ENCODE measurements at regions not wholly inside any gene's neighbourhood (a gene's known extent, or its start where the extent isn't known, plus 50 kb on each side); places are given as distances from the start of the nearest gene placed in this dataset.
"Not testable (repeated sequence)": the region's sequence is repeated elsewhere in the genome, so short reads cannot be mapped to it uniquely, and the experiment has no call there.

DNA sequence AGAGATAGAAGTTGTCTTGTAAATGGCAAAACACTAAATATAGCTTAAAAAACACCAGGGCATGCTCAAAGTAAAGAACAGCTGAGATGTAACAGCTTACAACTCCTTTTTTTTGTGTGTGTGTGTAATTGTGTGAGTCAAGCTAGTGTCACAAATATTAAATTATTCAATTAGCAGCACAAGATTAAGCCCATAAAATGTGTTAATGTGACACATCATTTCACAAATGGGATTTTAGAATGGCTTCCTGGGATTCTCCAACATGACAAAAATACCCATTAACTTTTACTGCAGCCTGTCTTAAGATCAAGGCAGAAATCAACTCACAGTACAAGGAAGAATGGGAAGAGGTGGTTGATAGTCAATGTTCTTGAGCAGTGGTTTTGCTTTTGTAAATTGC is 251.4 kb downstream of the KIF20B start:
- no peak for DNase-seq

DNA sequence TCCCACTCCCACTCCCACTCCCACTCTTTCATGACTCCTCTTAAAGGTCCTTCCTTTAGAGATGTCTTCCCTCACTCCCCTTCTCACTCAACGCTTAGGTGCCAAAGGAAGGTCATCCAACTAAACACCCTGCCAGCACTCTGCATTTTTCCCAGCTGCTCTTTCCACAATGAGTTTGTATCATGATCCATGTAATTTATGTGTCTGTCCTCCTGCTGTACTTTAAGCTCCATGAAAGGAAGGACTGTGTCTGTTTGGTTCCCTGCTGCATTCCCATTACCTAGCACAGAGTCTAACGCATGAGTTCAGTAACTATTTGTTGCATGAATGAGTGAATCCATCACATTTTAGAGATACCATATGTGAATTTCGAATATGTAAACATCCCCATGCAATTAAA is 252.7 kb downstream of the KIF20B start:
- no peak for DNase-seq

DNA sequence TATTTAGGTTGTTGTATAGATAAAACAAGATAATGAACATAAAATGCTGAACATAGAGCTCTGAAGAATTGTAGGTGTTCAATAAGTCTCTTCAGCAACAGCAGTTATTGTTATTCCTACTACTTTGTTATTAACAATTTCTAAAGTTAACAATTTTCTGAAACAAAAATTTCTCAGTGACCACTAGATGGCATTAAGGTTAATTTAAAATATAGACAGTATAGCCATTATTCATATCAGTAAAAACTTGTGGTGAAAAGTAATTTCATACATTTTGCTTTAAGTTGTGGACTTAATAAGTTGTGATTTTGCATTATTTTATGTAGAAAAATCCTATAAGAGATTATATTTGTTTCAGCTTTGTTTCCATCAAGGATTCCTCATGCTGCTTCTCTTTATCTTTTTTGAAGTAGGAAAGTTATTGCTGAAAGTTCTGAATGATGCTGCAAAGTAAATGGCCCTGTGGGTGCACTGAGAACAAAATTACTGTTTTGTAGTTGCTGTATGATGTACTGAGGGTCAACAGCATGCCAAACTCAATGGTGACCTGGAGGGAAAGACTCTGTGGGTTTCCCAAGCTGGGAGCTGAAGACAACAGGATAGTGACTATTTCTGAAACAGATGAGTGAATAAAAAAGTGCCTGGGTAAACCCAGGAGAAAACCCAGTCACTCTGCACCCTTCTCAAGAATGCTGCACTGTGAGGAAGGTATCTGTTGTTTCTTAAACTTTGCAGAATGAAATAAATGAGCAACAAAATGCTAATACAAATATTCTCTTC is 253.6 kb downstream of the KIF20B start:
- no peak for DNase-seq

DNA sequence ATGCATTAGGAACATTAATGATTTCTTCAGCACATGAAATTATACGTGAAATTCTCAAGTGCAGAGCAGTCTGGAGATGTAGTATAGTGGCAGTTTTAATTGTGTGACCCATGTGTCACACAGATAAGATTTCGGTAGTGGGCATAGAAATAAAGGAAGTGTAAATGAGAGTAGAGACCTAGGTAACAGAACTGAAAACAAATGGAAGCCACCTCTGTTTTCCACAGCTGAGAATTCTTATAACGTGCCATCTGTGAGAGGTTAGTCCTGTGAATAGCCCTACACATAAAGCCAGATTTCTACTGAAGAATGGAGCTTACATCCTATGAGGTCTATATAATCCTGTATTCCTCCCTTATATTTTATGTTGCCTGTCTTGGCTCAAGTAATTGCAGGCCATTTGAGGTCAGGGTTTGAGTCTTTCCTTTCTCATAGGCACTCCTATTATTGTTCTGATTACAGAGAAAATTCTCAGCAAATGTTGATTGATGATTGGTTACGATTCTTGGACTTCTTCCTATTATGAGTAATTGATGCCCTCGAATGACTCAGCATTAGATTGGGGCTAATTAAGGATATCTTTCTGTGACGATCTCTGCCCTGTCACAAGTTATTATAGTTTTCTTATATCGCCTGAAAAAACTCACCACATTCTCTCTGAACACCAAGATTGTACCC is 258.2 kb downstream of the KIF20B start:
- no peak for DNase-seq

DNA sequence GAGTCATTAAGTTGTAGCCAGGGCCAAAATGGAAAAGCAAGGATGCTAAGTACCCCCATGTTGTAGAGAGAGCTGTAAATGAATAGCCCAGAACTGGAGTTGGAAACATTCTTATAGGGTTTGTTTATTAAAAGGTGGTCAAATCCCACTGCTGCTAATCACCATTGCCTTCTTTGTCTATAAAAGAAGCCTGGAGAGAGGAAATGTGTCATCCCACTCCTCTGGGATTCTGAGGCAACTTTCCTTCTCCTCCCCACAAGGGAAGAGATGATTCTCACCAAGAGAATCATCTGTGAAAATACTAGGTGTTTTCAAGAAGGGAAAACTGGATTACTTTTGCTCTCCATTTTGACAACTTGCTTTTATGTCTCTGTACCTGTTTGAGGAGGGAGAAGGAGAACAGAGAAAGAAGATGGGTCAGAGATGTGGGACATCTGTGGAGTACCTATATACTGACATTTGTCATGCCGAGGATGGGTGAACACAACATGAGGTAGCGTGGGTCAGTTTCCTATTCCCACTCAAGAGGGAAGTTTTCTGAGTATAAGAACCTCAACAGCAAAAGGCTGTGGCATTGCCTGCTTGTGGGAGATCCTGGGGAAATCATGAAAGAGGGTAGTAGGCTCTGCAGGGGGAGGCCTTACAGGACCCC is 262.2 kb downstream of the KIF20B start:
- no peak for DNase-seq

DNA sequence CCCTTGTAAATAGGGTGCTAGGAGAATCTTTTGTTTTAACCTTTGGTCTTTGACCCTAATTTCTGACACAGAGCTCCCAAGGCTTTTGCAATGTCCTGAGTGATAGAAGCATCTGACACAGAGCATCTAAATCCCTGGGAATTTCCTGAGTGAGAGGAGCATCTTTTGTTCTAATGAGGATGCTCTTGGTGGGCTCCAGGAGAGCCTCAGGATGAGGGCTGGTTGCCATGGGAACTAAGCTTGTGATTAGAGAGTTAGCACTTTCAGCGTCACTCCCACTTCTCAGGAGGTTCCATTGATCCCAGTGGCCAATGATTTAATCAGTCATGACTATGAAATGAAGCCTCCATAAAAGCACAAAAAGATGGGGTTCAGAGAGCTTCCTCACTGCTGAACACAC is 264.8 kb downstream of the KIF20B start:
- DNase-seq = no peak

DNA sequence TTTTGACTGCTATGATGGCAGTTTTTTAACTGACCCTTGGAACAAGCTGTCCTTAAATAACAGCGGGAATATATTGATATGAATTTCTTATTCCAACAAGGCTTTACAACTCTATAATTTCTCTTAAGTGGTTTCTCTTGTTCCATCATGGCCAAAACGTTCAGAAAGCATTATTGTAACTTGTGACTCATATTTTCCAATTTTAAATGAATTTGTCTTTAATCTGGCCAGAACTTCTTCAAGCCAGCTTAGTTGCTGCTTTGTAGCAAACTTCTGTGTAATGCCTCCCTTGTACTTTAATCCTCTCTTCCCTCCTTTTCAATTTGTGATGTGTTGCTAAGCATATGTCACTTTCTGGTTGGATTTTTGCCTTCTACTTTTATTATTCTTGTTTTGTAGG is 271.9 kb downstream of the KIF20B start:
- no peak for DNase-seq

DNA sequence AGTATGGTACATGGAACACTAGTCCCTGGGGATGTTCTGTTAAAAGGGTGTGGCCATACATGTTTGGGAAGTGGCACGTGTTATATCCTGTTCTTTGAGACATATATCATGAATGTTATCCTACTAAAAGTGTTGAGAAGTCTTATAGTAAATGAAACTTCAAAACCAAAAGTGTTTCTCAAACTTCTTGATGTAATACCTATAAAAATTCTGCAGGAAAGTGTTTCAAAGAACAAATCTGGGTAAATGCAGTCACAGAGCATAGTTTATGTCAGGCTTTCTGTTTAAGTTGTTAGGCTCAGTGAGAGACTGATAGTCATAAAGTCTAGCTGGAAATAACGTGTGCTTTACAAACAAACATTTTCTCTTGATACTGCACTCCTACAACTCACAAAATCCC is 273.7 kb downstream of the KIF20B start:
- DNase-seq = no peak

DNA sequence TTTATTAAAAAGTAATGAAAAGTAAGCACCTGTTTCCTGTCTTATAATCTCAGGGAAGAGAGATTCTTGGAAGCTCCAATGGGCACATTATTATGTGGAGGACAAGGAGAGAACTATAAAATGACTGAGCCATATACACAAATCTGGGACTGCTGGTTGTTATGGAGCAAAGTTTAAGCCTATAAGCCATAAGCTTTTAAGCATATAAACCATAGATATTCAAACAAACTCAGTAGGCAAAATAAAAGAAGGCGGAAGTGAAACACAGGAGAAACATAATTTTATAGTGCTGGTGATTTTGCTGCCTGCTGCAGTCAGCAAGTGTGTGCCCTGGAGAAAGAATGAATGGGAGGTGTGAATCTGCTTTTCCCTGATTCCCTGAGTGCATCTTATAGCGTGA is 274.4 kb downstream of the KIF20B start:
- no peak for DNase-seq

DNA sequence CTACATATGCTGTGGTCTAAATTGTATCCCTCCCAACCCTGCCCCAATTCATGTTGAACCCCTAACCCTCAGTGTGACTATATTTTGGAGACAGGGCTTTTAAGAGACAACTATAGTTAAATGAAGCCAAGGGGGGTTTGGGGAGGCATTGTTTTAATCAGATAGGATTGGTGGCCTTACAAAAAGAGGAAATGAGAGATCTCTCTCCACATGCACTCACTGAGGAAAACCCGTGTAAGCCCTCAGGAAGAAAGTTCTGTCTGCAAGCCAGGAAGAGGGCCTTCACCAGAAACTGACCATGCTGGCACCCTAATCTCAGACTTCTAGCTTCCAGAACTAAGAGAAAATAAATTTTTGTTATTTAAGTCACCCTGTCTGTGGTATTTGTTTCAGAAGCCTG is 276.7 kb downstream of the KIF20B start:
- no peak for DNase-seq

DNA sequence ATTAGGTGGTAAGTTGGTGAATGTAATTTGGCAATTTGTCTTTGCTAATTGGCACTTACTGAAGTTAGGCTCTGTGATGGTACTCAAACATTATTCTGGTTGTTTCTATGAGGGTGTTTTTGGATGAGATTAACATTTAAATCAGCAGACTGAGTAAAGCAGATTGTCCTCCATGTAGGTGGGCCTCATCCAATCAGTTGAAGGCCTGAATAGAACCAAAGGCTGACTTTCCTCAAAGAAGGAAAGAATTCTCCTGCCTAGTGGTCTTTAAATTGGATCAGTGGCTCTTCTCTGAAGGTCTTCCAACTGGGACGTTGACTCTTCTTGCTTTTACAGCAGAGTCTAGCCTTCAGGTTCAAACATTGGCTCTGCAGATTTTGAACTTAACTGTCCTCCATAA is 278.3 kb downstream of the KIF20B start:
- DNase-seq = no peak

DNA sequence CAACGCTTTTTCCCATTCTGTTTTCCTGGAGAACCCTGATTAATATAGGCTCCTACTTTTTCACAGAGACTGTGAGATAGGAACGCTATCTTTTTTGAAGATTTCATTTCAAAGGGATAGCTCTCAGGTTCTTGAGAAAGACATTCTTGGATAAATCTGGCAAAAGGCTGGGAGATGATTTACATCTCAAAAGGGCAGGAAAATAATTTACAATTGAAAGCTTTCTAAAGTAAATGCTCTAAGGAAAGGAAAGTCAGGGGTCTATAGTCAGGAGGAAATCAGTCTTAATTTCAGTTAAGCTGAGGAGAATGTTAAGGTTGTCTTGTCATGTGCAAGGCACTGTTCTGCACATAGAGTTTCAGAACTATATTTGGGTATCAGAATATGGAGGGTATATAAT is 278.8 kb downstream of the KIF20B start:
- no peak for DNase-seq

DNA sequence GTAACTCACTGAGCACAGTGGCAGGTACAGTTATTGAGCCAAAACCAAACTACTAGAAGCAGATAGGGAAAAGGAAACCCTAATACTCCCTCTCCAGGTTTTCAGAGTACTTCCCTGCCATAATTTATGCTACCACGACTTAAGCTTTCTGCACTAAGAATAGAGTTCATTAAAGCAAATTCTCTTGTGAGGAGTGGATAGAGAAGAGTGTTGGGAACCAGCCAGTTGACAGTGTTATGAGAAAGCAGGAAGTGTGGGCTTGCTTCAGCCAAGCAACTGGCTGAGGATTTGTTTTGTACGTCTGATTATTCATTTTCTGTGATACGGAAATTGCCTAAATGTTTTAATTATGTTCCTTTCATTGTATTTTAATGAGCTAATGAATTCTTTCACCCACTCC is 280.5 kb downstream of the KIF20B start:
- no peak for DNase-seq

DNA sequence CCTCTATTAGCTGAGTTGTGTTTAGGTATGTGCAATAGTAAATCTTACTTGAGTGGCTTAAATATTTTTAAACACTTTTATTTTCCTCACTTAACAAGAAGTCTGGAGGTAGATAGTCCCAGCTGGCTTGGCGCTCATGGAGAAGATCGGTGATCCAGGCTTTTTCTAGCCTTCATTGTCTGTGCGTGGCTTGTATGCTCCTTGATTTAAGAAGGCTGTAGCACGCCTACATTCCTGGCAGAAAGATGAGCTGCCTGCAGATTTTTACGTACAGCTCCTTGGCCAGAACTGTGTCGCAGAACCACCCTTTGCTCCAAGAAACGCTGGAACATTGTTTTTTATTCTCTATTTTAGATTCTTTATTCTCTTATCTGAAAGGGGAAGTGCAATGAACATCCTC is 284.1 kb downstream of the KIF20B start:
- no peak for DNase-seq

DNA sequence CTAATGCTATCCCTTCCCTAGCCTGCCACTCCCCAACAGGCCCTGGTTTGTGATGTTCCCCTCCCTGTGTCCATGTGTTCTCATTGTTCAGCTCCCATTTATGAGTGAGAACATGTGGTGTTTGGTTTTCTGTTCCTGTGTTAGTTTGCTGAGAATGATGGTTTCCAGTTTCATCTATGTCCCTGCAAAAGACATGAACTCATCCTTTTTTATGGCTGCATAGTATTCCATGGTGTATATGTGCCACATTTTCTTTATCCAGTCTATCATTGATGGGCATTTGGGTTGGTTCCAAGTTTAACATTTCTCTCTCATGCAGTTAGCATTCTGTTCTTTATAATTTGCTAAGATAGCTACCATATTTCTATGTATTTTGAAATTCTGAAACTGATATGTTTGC is 287.0 kb downstream of the KIF20B start:
- not testable (repeated sequence) for DNase-seq

DNA sequence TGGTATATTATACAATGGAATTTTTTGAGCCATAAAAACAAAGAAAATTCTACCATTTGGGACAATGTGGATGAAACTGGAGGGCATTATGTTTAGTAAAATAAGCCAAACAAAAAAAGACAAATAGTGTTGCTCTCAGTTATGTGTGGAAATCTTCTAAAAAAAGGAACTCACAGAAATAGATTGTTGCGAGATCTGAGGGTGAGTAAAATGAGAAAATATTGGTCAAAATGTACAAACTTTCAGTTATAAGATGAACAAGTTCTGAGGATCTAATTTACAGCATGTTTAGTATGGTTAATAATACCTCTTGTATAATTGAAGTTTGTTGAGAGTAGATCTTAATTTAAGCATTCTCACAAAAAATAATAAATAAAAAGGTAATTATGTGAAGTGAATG is 291.2 kb downstream of the KIF20B start:
- no peak for DNase-seq

DNA sequence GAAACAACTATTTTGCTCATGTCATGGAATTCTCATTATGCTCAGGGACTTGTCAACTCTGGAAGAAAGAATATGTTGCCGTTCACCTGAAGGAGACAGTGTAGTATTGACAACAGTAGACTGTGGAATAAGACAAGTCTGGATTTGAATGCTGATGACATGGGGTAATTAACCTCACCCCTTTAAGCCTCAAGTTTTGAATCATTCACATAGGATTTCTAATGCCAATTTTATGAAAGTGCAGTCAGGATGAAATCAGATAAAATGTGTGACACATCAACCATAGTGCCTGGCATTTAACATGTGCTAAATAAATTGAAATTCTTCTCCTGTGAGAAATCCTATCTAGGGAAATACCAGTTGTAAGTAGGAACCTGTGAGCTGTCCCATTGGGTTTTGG is 305.8 kb downstream of the KIF20B start:
- DNase-seq = no peak

DNA sequence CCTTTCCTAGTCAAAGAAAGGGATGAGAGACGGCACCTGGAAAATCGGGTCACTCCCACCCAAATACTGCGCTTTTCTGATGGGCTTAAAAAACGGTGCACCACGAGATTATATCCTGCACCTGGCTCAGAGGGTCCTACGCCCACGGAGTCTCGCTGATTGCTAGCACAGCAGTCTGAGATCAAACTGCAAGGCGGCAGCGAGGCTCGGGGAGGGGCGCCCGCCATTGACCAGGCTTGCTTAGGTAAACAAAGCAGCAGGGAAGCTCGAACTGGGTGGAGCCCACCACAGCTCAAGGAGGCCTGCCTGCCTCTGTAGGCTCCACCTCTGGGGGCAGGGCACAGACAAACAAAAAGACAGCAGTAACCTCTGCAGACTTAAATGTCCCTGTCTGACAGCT is 309.9 kb downstream of the KIF20B start:
- not testable (repeated sequence) for DNase-seq

DNA sequence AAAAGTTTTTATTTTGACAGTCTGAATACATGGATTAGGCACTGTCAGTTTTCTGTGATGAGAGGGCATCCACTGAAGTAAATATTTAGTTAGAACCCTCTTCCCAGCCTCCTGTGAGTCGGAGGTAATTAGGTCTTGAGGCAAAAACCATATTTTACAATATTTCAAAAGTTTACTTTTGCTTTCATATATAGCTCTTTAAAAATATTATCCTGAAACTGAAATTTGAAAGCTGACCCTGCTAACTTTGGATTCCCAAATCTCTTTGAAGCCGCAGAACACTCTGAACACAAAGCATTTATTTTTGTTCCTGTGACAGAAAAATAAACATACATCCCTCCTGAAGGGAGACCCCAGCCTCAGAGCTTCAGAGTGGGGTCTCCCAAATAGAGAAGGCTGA is 317.4 kb downstream of the KIF20B start:
- DNase-seq = no peak

DNA sequence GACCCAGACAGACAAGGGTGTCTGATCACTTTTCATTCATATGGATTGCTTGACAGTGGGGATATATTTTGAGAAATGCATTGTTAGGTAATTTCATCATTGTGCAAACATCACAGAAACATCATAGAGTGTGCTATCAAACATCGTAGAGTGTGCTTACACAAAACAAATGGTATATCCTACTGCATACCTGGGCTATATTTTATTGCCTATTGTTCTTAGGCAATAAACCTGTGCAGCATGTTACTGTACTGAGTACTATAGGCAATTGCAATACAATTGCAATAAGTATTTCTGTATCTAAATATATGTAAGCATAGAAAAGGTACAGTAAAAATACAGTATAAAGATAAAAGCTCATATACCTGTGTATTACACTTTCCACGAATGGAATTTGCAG is 319.1 kb downstream of the KIF20B start:
- no peak for DNase-seq

DNA sequence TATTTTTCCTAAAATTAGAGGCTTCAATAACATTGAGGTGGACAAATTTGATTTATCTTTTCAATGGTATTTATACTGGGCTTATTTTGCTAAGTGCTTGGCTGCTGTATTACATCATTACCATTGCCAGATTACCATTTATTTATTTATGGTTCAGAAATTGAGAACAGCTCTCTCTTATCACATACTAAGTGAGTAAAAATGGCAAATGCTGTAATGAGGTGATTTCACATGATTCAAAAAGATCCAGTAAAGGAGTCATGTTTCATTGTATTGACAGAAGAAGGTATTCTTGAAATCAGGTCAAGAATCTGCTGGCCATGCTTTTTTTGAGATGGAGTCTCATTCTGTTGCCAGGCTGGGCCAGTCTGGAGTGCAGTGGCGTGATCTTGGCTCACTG is 322.6 kb downstream of the KIF20B start:
- DNase-seq = no peak

DNA sequence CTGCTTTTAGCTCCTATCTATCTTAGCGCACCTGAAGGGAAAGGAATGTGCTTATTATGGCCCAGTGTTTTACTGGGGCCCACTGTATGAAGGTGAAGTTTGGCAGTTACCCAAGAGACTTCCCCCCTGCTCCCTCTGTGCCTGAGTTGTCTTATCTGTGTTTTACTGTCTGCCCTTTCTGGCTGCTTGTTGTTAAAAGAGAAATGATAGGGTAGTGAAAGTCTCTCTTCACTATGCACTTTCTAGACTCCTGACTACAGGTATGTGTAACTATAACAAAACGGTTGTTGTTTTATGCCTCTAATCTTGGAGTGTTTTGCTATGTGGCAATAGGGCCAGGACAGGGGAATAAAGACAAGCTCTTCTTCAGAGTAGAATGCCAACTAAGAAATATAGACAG is 326.9 kb downstream of the KIF20B start:
- no peak for DNase-seq

DNA sequence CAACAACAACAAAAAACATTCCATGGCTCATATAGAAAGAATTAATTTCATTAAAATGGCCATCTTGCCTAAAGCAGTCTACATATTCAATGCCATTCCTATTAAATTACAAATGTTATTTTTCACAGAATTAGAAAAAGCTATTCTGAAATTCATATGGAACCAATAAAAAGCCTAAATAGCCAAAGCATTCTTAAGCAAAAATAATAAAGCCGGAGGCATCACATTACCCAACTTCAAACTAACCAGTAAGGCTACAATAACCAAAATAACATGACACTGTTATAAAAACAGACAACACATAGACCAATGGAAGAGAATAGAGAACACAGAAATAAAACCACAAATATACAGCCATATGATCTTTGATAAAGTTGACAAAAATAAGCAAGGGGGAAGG is 330.4 kb downstream of the KIF20B start:
- no peak for DNase-seq

DNA sequence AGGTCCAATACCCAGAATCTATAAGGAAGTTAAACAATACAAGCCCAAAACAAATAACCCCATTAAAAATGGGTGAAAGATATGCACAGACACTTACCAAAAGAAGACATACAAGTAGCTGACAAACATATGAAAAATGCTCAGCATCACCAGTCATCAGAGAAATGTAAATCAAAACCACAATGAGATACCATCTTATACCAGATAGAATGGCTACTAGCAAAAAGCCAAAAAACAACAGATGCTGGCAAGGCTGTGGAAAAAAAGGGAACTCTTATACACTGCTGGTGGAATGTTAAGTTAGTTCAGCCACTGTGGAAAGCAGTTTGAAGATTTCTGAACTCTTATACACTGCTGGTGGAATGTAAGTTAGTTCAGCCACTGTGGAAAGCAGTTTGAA is 331.1 kb downstream of the KIF20B start:
- no peak for DNase-seq
